ENCODE measurements at regions not wholly inside any gene's neighbourhood (a gene's known extent, or its start where the extent isn't known, plus 50 kb on each side); places are given as distances from the start of the nearest gene placed in this dataset.

- Mint-ChIP-seq H3K36me3 (ENCODE audit: insufficient read depth, unreplicated experiment) (no peaks in the 10 kb centered on the region), H3K4me3 (ENCODE audit: unreplicated experiment) (no peak overlapping the region)
- intact Hi-C loops (cut with micrococcal nuclease; ENCODE audit: unreplicated experiment), result no loop called here
Observed at GRCh38 chr9:28341913-28342312, 768.6 kb upstream of the C9orf72 start.

GRCh38 chr9:28342815-28343338, 769.6 kb upstream of the C9orf72 start:
- intact Hi-C loops (cut with micrococcal nuclease; ENCODE audit: unreplicated experiment), result no loop called here
- Mint-ChIP-seq H3K4me3 (ENCODE audit: unreplicated experiment) (no peak overlapping the region), H3K27ac (ENCODE audit: unreplicated experiment) (no peak overlapping the region), H3K27me3 (ENCODE audit: insufficient read depth, unreplicated experiment) (no peaks in the 10 kb centered on the region), H3K9me3 (ENCODE audit: unreplicated experiment) (no peaks in the 10 kb centered on the region), H3K36me3 (ENCODE audit: insufficient read depth, unreplicated experiment) (no peaks in the 10 kb centered on the region), H3K4me1 (ENCODE audit: low read depth, unreplicated experiment) (no peaks in the 10 kb centered on the region)
- no peak for TF ChIP-seq CTCF (IDR thresholded peaks at IDR 0.05; ENCODE audit: insufficient read depth in 1 of 2, low read depth in 1 of 2, low read length in 1 of 2, severe bottlenecking in 1 of 2, unreplicated experiment in 1 of 2)
- Histone ChIP-seq H3K4me1 (no peaks in the 10 kb centered on the region), H3K4me3 (ENCODE audit: low read depth, low read length) (no peak overlapping the region), H3K9me3 (no peaks in the 10 kb centered on the region), H3K27me3 (replicated peaks; ENCODE audit: control insufficient read depth, insufficient read depth, low read length) (no peaks in the 10 kb centered on the region), H3K36me3 (ENCODE audit: control insufficient read depth, insufficient read depth, low read length) (no peaks in the 10 kb centered on the region)
- POLR2A ChIA-PET, result no interaction called here
- DNase-seq, result no peak
- CTCF ChIA-PET, result no interaction called here
- no TSS peak for BruUV-seq (replicated peaks)

More at GRCh38 chr9:28341913-28342312, 768.6 kb upstream of the C9orf72 start:
- no peak for DNase-seq
- ChIA-PET CTCF (no interaction called here), POLR2A (no interaction called here)
- no peak for TF ChIP-seq CTCF (IDR thresholded peaks at IDR 0.05; ENCODE audit: insufficient read depth in 1 of 2, low read depth in 1 of 2, low read length in 1 of 2, severe bottlenecking in 1 of 2, unreplicated experiment in 1 of 2)
- H3K4me3 ChIP-seq (ENCODE audit: low read depth, low read length), result no peak overlapping the region
- H3K9me3 Mint-ChIP-seq (ENCODE audit: unreplicated experiment), result no peaks in the 10 kb centered on the region
- H3K27me3 Mint-ChIP-seq (ENCODE audit: insufficient read depth, unreplicated experiment), result no peaks in the 10 kb centered on the region
- no peaks in the 10 kb centered on the region for H3K27me3 ChIP-seq (replicated peaks; ENCODE audit: control insufficient read depth, insufficient read depth, low read length)
- H3K4me1 Mint-ChIP-seq (ENCODE audit: low read depth, unreplicated experiment), result no peaks in the 10 kb centered on the region
- BruUV-seq (replicated peaks), result no TSS peak
- no peak overlapping the region for H3K27ac Mint-ChIP-seq (ENCODE audit: unreplicated experiment)
- no peaks in the 10 kb centered on the region for H3K4me1 ChIP-seq
- no peaks in the 10 kb centered on the region for H3K9me3 ChIP-seq
- no peaks in the 10 kb centered on the region for H3K36me3 ChIP-seq (ENCODE audit: control insufficient read depth, insufficient read depth, low read length)

- no peak overlapping the region for H3K27ac Mint-ChIP-seq (ENCODE audit: unreplicated experiment)
- no peaks in the 10 kb centered on the region for H3K4me1 Mint-ChIP-seq (ENCODE audit: low read depth, unreplicated experiment)
- POLR2A ChIA-PET, result no interaction called here
Observed at GRCh38 chr9:28363151-28363562, 789.9 kb upstream of the C9orf72 start.

More at GRCh38 chr9:28363151-28363562, 789.9 kb upstream of the C9orf72 start:
- no peaks in the 10 kb centered on the region for H3K9me3 ChIP-seq
- H3K4me1 ChIP-seq, result no peaks in the 10 kb centered on the region
- no peak for DNase-seq
- Mint-ChIP-seq H3K36me3 (ENCODE audit: insufficient read depth, unreplicated experiment) (no peaks in the 10 kb centered on the region), H3K4me3 (ENCODE audit: unreplicated experiment) (no peak overlapping the region), H3K27me3 (ENCODE audit: insufficient read depth, unreplicated experiment) (no peaks in the 10 kb centered on the region), H3K9me3 (ENCODE audit: unreplicated experiment) (no peaks in the 10 kb centered on the region)
- no peak for TF ChIP-seq CTCF (IDR thresholded peaks at IDR 0.05; ENCODE audit: insufficient read depth in 1 of 2, low read depth in 1 of 2, low read length in 1 of 2, severe bottlenecking in 1 of 2, unreplicated experiment in 1 of 2)
- intact Hi-C loops (cut with micrococcal nuclease; ENCODE audit: unreplicated experiment), result no loop called here
- BruUV-seq (replicated peaks), result no TSS peak
- no peak overlapping the region for H3K4me3 ChIP-seq (ENCODE audit: low read depth, low read length)
- H3K36me3 ChIP-seq (ENCODE audit: control insufficient read depth, insufficient read depth, low read length), result no peaks in the 10 kb centered on the region
- CTCF ChIA-PET, result no interaction called here
- H3K27me3 ChIP-seq (replicated peaks; ENCODE audit: control insufficient read depth, insufficient read depth, low read length), result no peaks in the 10 kb centered on the region
